NCI-H1694 treated with DMSO at 0.1 percent for 48 hours (cell line): ENCODE measurements at regions not wholly inside any gene's neighbourhood (a gene's known extent, or its start where the extent isn't known, plus 50 kb on each side); places are given as distances from the start of the nearest gene placed in this dataset.
"Not testable (repeated sequence)": the region's sequence is repeated elsewhere in the genome, so short reads cannot be mapped to it uniquely, and the experiment has no call there.

Source experiments
- DNase-seq: peaks from one replicate; lab custom pipeline; 2025; lab: John Stamatoyannopoulos, UW

DNA sequence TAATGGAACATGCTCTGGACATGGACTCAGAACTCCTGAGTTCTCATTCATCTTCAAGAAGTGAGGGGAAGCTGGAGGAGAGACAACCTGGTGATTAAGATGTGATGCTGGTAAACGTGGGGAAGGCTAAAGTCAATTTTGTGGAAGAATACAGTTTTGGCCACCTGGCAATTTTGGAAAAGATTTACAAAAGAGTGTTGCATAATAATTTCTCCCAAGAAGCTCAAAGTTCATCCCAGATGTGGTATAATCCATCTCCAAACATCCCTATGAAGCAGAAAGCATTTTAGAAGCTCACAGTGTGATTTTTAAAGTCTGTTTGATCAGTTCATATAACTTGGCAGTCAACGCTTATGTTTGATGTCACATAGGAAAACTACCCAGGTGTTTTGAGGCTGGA, 208.7 kb downstream of the LMX1A start:
- DNase-seq = no peak

GRCh38 chr1:165144757-165145397, 211.6 kb downstream of the LMX1A start:
- DNase-seq = peak; percentile 79

- DNase-seq = no peak
These were observed 213.0 kb downstream of the LMX1A start for GRCh38 chr1:165143437-165144065.

DNA sequence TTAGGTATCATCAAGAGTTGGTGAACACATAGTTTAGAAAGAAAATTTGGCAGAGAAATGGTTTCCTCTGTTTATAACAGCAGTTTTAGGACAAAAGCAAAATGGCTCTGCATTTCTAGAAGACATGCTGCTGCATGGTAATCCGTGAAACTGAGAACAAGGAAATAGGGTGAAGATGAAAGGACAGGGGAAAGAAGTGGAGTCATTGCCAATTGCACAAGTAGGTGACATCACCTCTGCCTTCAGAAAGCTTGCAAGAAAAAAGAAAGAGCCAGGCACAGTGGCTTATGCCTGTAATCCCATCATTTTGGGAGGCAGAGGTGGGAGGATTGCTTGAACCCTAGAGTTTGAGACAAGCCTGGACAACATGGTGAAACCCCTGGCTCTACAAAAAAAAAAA, 217.6 kb downstream of the LMX1A start:
- no peak for DNase-seq

DNA sequence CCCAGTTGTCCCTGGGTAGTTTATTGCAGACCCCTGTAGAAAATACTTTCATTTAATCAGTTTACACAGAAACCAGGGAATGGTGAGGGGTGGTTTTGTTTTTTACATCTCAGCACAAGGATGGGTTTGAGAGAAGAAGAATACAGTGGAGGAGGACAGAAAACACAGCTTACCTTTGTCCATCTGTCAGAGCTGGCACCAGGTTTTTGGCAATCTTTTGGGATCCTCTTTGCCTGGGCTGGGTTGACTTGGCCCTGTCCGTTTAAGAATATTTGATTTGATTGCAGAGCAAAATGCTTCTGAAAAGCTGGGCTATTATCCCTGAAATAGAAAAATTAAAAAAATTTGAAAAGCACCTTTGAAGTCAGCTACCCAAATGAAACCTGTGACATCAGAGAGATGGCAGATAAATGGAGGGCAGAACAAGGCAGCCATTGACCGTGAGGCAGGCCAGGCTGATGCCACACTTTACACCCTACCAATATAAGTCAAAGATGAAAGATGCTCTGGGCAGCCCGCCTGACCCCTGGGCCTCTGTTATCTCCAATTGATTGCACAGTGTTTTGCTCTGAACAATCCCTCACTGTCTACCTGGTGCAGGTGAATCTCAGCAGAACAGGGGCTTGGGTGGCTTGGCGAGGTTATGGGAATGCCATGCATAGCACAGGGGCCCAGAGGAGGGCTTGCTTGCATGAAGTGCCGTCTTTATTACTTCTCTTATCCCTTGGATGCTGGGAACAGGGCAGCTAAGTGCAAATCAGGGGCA, 218.8 kb downstream of the LMX1A start:
- no peak for DNase-seq

DNA sequence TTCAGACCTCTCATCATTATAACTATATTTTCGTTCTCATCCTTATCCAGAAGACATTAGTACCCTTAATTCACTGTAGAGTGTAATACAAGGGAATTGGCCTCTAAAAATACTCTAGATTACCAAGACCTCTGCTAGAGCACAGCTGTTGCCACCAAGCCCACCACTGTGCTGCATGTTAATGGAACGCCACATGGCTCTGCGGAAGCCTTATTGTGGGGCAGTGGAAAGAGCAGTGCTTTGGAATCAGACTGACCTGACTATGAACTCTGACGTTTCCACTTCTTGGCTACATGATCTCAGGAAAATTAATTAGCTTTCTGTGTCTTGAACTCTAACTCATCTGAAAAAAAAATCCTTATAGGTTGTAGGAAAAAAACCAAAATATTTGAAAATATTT, 222.1 kb downstream of the LMX1A start:
- no peak for DNase-seq

- peak; percentile 88 for DNase-seq
These were observed 226.8 kb downstream of the LMX1A start for GRCh38 chr1:165129568-165130164.

DNA sequence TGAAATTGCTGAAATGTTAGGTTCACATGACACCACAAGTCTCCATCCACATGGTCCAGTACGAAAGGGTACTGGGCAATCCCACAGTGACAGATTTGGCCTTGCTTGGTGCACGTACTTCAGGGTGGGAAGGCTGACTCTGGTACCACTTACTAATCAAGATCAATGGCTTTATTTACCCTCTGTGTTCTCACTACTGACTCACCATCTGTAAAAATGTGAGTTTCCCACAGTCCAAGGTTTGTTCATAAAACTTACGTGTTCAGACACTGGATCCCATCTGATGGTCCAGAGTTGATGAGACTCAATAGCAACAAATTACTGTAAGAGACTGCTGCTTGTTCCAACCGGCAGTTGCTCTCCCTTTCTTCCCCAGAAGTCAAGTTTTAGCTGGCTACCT, 231.7 kb downstream of the LMX1A start:
- no peak for DNase-seq

GRCh38 chr1:165119086-165119485, 237.4 kb downstream of the LMX1A start:
- no peak for DNase-seq

GRCh38 chr1:165117482-165117881, 239.0 kb downstream of the LMX1A start:
- DNase-seq = no peak

- no peak for DNase-seq
These were observed 239.8 kb downstream of the LMX1A start for GRCh38 chr1:165116732-165117131.

DNA sequence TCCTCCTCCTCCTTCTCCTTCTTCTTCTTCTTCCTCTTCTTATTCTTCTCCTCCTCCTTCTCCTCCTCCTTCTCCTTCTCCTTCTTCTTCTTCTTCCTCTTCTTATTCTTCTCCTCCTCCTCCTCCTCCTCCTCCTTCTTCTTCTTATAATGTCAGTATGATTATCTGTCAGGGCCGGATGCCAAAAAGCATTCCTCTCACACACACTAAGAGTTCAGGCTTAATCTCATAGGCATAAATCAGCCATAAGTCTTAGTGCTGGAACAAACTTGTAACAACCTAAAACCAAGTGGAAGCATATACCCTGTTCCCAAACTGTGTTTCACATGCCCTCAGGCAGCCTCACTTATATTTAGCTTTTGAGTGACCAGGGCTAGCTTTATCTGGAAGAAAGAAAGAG, 240.3 kb downstream of the LMX1A start:
- DNase-seq = no peak

- no peak for DNase-seq
These were observed 241.6 kb downstream of the LMX1A start for GRCh38 chr1:165114889-165115285.

DNA sequence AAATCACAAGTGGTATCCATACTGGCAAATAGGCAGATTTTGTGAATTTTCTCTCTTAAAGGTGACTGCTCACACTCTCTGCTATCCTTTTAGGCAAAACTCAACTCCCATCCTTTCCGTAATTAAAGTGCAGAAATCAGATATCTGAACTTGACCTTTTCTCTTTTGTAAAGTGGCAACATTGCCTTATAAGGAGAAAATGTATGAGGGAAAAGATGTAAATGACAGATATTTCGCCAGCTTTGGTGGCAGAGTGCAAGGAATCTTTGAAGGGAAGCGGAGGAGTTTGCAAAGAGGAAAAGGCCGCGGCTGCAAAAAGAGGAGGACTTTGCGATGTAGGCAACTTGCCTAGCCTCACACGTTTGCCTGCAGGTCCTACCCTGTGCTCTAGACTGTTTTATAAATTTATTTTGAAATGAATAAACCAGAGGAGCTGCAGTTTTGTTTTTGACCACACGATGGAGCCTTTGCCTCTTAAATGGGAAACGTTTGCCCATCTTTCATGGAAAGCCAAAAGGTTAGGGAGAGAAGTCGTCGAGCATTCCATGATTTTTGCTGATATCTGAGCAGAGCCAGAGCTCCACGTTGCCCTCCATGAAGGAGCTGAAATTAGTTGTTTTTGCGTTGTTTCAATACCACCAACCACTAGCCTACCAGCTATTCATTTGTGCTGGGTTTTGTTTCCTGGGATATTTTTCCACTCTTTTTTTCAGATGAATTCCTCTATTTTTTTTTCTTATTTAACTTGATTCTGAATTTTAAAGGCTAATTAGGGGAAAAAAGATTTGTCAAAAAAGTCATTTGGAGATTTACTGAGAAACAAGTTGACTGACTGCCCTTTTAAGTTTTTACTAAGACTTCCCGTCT, 242.3 kb downstream of the LMX1A start:
- DNase-seq = peak; percentile 88

DNA sequence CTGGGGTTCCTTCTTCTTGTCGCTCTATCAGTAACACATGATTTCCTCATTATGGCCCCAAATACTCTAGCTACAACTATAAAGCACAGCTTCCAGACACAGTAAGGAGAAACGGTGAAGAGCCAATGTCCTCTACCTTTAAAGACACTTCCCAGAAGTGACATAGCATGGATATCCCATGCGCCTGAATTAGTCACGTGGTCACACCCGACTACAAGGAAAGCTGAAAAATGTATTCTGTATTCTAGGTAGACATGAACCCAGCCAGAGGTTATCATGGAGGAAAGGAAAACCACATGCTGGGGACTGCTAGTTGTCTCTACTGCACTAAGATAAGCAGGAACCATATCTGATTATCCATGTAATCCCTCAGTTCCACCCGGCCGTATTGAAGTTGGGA, 244.3 kb downstream of the LMX1A start:
- no peak for DNase-seq

- DNase-seq = no peak
These were observed 247.5 kb downstream of the LMX1A start for GRCh38 chr1:165109013-165109412.

DNA sequence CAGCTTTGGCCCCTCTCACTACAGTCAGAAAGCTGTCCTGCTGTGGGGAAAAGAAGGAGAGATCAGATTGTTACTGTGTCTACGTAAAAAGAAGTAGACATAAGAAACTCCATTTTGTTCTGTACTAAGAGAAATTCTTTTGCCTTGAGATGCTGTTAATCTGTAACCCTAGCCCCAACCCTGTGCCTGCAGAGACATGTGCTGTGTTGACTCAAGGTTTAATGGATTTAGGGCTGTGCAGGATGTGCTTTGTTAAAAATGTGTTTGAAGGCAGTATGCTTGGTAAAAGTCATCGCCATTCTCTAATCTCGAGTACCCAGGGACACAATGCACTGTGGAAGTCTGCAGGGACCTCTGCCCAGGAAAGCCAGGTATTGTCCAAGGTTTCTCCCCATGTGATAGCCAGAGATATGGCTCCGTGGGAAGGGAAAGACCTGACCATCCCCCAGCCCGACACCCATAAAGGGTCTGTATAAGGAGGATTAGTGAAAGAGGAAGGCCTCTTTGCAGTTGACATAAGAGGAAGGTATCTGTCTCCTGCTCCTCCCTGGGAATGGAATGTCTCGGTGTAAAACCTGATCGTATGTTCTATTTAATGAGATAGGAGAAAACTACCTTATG, 263.9 kb downstream of the LMX1A start:
- DNase-seq = not testable (repeated sequence)

GRCh38 chr1:165080253-165080896, 276.1 kb downstream of the LMX1A start:
- DNase-seq = no peak

DNA sequence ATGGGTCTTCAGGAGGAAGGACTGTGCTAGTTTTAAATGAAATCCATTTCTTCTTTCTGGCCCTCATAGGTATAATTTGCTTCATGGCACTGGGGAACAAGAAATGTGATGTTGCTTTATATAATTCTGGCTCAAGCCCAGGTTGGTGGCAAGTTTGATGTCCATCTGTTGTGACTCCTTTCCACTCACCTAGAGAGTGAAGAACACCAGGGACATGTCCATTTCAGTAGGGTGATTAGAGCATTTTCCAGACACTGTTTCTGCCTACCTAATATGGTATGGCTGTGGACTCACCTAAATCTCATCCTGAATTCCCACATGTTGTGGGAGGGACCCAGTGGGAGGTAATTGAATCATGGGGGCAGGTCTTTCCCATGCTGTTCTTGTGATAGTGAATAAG, 278.1 kb downstream of the LMX1A start:
- DNase-seq = no peak

GRCh38 chr1:165075725-165076370, 280.7 kb downstream of the LMX1A start:
- DNase-seq = peak; percentile 57
